ENCODE measurements at regions not wholly inside any gene's neighbourhood (a gene's known extent, or its start where the extent isn't known, plus 50 kb on each side); places are given as distances from the start of the nearest gene placed in this dataset.

DNA sequence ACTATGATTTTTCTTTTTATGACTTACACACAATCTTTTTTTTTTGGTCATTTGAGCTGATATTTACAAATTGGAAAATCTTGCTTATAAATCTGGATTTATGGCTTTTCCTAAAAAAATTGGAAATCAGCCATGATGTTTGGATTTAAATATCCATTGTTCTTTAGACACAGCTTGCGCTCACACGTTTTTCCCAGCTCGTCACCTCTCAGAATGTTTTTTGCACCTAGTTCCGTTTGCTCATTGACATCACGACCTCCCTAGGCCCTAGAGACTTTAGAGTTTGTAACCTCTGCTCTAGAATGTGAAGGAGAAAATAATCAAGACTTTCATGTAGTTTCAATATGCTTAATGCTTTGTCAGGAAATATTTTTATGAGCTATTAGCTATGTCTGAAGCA is 930.5 kb downstream of the TLE4 start:
- Histone ChIP-seq H3K36me3 (no peaks in the 10 kb centered on the region), H3K27ac (no peak overlapping the region), H3K9me3 (no peaks in the 10 kb centered on the region), H3K27me3 (no peaks in the 10 kb centered on the region), H3K4me3 (no peak overlapping the region), H3K4me1 (peaks cover 0 to 3% of the 10 kb centered on the region in 2 donors)
- DNase-seq (no peak), ATAC-seq (no peak)
- no peak for TF ChIP-seq POLR2A (IDR thresholded peaks at IDR 0.05)
- TF ChIP-seq, protein P1, sequence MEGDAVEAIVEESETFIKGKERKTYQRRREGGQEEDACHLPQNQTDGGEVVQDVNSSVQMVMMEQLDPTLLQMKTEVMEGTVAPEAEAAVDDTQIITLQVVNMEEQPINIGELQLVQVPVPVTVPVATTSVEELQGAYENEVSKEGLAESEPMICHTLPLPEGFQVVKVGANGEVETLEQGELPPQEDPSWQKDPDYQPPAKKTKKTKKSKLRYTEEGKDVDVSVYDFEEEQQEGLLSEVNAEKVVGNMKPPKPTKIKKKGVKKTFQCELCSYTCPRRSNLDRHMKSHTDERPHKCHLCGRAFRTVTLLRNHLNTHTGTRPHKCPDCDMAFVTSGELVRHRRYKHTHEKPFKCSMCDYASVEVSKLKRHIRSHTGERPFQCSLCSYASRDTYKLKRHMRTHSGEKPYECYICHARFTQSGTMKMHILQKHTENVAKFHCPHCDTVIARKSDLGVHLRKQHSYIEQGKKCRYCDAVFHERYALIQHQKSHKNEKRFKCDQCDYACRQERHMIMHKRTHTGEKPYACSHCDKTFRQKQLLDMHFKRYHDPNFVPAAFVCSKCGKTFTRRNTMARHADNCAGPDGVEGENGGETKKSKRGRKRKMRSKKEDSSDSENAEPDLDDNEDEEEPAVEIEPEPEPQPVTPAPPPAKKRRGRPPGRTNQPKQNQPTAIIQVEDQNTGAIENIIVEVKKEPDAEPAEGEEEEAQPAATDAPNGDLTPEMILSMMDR (IDR thresholded peaks at IDR 0.05 in 4 of 5, conservative IDR thresholded peaks at IDR 0.05 in 1 of 5), result no peak
- intact Hi-C loops (cut with DNase I; ENCODE audit: low total_unique reads) (no loop called here), in situ Hi-C loops (cut with MboI; ENCODE audit: low sequenced_read_pairs in 4 of 4) (no loop called here)

DNA sequence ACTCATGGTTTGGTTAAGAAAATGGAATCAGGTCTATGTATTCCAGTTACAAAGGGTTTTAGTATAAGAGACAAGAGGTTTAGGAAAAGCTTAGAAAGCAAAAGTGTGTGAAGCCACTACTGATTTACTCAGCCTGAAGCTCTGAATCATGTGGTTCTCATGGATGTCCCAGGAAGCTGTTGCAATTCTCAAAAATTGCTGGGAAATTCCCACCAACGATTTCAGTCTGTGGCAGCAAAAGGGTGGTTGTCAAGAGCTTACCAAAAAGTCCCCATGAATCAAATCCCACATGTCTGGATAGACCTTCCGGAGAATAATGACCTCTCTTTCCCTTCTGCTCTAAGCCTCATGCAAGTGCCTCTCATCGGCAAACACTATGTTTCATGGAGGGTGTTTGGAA is 929.9 kb downstream of the TLE4 start:
- DNase-seq (no peak), ATAC-seq (no peak)
- TF ChIP-seq, protein P1 (IDR thresholded peaks at IDR 0.05 in 4 of 5, conservative IDR thresholded peaks at IDR 0.05 in 1 of 5), result no peak
- no peak for TF ChIP-seq POLR2A (IDR thresholded peaks at IDR 0.05)
- no peak overlapping the region for H3K4me3 ChIP-seq
- H3K36me3 ChIP-seq, result no peaks in the 10 kb centered on the region
- H3K9me3 ChIP-seq, result no peaks in the 10 kb centered on the region
- no peak overlapping the region for H3K27ac ChIP-seq
- H3K27me3 ChIP-seq, result no peaks in the 10 kb centered on the region
- in situ Hi-C loops (cut with MboI; ENCODE audit: low sequenced_read_pairs in 4 of 4), result no loop called here
- H3K4me1 ChIP-seq, result peaks cover 0 to 3% of the 10 kb centered on the region in 2 donors
- intact Hi-C loops (cut with DNase I; ENCODE audit: low total_unique reads), result no loop called here

GRCh38 chr9:80500300-80500699 is 928.5 kb downstream of the TLE4 start:
- intact Hi-C loops (cut with DNase I; ENCODE audit: low total_unique reads), result no loop called here
- Histone ChIP-seq H3K4me1 (peaks cover 0 to 3% of the 10 kb centered on the region in 2 donors), H3K27ac (no peak overlapping the region), H3K9me3 (no peaks in the 10 kb centered on the region), H3K27me3 (no peaks in the 10 kb centered on the region), H3K4me3 (no peak overlapping the region), H3K36me3 (no peaks in the 10 kb centered on the region)
- in situ Hi-C loops (cut with MboI; ENCODE audit: low sequenced_read_pairs in 4 of 4), result no loop called here
- TF ChIP-seq, protein P1 (IDR thresholded peaks at IDR 0.05 in 4 of 5, conservative IDR thresholded peaks at IDR 0.05 in 1 of 5), result no peak
- no peak for TF ChIP-seq POLR2A (IDR thresholded peaks at IDR 0.05)
- no peak for DNase-seq
- no peak for ATAC-seq

- Histone ChIP-seq H3K36me3 (no peaks in the 10 kb centered on the region), H3K27me3 (no peaks in the 10 kb centered on the region), H3K27ac (no peak overlapping the region), H3K9me3 (no peaks in the 10 kb centered on the region), H3K4me1 (peaks cover 0 to under 1% of the 10 kb centered on the region in 2 donors), H3K4me3 (no peak overlapping the region)
- intact Hi-C loops (cut with DNase I; ENCODE audit: low total_unique reads), result no loop called here
- TF ChIP-seq POLR2A (IDR thresholded peaks at IDR 0.05), result no peak
- TF ChIP-seq, protein P1 (IDR thresholded peaks at IDR 0.05 in 4 of 5, conservative IDR thresholded peaks at IDR 0.05 in 1 of 5), result no peak
- ATAC-seq (no peak), DNase-seq (no peak)
- in situ Hi-C loops (cut with MboI; ENCODE audit: low sequenced_read_pairs in 4 of 4), result no loop called here
Observed at GRCh38 chr9:80498001-80498555, 926.3 kb downstream of the TLE4 start.
